HG02884 (cell line): ENCODE measurements at regions not wholly inside any gene's neighbourhood (a gene's known extent, or its start where the extent isn't known, plus 50 kb on each side); places are given as distances from the start of the nearest gene placed in this dataset.
"Not testable (repeated sequence)": the region's sequence is repeated elsewhere in the genome, so short reads cannot be mapped to it uniquely, and the experiment has no call there.

ENCODE experiments used
- ATAC-seq: cut with Tn5 transposase; IDR thresholded peaks from one replicate; pipeline ENCODE4 v1.9.1; 2021; ENCODE audit warnings: mild to moderate bottlenecking, moderate library complexity; ENCODE audit not compliant: unreplicated experiment

DNA sequence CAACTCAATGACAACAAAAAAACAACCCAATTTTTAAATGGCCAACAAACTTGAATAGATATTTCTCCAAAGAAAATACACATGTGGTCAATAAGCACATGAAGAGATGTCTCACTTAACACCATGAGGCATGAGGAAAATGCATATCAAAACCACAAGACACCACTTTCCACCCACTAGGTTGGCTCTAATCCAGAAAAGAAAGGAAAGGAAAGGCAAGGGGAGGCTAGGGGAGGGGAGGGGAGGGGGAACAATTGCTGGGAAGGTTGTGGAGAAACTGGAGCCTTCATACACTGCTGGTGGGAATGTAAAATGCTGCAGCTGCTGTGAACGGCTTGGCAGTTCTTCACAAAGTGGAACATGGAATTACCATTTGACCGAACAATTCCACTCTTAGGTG, 854.3 kb downstream of the UQCRFS1 start:
- ATAC-seq, result no peak

DNA sequence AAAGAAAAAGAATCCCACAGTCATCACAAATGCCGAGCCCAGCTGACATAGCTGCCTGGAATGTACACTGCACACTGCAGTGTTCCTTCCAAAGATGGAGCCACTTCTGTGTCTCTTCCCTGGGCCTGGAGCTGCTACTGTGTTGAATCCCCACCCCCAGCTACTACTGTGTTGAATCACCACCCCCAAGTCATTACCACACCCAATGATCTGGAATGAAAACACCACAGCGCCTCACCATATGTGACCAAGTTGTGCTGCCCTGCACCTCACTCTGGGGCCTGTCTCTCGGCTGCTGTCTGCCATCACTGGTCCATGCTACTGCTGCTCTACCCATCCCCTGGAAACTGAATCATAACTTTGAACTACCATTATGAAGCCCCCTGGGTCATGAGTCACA, 861.2 kb downstream of the UQCRFS1 start:
- no peak for ATAC-seq

GRCh38 chr19:28351321-28351720, 861.6 kb downstream of the UQCRFS1 start:
- ATAC-seq, result not testable (repeated sequence)

DNA sequence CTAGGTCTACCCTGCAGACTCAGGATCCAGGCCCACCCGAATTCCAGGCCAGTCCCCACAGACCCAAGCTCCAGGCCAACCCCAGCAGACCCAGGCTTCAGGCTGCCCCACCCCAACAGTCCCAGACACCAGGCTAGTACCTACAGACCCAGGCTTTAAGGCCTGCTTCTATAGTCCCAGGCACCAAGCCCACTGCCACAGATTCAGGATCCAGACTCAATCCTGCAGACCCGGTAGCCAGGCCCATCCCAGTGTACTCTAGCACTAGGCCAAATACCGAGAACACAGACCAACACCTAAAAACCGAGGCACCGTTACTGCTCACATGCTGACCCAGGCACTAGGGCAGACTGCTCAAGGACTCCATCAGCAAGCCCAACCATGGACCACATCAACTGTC, 862.3 kb downstream of the UQCRFS1 start:
- no peak for ATAC-seq

- ATAC-seq, result no peak
These were observed 862.9 kb downstream of the UQCRFS1 start for GRCh38 chr19:28350037-28350436.

- ATAC-seq, result no peak
These were observed 863.3 kb downstream of the UQCRFS1 start for GRCh38 chr19:28349604-28350003.

GRCh38 chr19:28345811-28346210, 867.1 kb downstream of the UQCRFS1 start:
- no peak for ATAC-seq

DNA sequence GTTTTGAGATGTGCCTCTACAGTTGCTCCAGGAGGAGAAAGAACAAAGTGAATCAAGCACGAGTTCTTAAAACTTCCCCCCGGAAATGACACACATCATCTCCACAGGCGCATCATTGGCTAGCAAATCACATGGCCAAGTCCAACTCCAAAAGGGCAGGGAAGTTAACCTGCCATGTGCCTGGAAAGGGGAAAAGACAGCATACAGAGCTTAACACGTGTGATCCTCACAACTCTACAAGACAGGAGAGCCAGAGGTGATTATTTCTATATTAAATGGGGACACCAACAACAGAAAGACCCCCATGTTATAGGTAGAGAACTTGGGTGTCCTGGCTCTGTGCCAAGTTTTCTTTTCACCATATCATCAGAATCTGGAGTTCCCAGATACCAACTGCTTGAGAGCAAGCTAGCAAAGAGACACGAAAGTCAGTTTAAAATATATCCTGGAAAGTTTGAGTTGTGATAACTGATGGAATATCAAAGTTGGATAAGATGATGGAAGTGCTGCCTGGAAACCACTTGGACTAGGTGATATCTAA, 871.1 kb downstream of the UQCRFS1 start:
- ATAC-seq, result no peak

DNA sequence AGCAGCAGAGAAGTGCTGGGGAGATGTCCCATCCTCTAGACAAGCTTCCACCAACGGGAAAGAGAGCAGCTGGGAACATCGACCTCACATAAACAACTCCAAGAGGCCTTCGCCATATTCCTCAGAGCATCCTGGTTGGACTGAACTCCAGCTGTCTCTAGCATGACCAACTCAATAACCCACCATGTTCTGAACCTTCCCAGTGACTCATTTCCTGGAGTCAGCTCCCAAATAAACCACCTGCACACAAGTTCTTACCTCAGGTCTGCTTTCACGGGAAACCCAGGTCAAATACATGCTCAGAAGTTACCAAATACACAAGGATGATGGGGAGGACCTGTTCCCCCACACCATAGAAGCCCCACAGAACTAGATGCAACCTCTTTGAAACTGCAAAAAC, 878.5 kb downstream of the UQCRFS1 start:
- no peak for ATAC-seq

DNA sequence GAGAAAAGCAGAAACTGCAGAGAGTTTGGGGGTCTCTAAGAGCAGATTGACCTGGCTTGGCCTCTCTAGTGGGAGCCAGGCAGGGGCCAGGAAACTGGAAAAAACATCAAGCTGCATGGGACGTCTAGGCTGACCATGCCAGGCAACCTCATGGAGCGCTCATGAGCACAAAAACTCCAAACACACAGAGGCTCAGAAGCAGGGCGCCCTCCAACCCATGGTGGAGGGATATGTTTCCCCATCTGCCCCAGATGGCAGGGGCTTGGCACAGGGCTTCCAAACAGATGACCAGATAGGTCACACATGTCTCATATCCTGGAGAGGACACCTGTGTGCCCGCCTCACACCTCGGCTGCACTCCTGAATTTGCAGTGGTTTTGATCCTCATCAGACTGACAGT, 879.0 kb downstream of the UQCRFS1 start:
- ATAC-seq, result no peak

- ATAC-seq, result no peak
These were observed 880.1 kb downstream of the UQCRFS1 start for GRCh38 chr19:28332886-28333285.

- ATAC-seq, result no peak
These were observed 880.6 kb downstream of the UQCRFS1 start for GRCh38 chr19:28332351-28332750.

DNA sequence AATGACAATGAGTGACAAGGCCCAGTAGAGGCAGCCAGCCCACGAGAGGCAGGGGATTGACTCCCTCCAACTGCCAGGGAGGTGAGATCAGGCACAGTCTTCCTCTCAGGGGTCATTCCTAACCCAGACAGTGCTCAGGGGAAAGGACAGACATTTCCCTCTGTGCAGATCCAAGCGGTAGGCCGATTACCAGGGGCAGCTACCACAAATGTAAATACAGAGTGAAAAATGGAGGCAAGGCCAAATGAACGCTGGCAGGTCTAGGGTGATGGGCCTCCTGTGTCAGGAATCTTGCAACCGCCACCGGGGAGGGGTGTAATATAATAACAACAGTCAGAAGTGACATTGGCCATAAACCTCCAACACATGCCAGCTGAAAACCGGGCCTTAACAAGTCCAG, 881.4 kb downstream of the UQCRFS1 start:
- no peak for ATAC-seq

- no peak for ATAC-seq
These were observed 882.1 kb downstream of the UQCRFS1 start for GRCh38 chr19:28330831-28331230.

DNA sequence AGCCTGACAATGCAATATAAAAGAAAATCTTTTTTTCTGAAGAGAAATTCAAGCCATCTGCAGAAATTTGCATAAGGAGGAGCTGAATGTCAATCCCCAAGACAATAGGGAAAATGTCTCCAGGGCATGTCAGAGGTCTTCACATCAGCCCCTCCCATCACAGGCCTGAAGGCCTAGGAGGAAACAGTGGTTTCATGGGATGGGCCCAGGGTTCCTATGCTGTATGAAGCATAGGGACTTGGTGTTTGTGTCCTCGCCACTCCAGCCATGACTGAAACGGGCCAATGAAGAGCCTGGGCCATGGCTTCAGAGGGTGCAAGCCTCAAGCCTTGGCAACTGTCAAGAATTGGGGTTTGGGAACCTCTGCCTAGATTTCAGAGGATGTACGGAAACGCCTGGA, 883.5 kb downstream of the UQCRFS1 start:
- ATAC-seq, result no peak

DNA sequence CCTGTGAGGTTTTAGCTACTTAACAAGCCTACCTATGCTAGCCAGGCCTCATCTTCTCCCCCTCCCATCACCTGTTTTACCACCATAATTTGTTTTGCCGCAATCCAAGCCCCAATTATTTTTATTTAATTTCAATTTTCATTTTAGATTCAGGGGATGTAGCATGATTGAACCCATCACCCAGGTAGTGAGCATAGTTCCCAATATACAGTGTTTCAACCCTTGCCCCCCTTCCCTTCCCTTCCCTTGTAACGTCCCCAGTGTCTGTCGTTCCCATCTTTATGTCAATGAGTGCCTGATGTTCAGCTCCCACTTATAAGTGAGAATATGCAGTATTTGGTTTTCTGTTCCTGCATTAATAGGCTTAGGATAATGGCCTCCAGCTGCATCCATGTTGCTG, 885.0 kb downstream of the UQCRFS1 start:
- ATAC-seq, result no peak

- no peak for ATAC-seq
These were observed 886.2 kb downstream of the UQCRFS1 start for GRCh38 chr19:28326746-28327145.

DNA sequence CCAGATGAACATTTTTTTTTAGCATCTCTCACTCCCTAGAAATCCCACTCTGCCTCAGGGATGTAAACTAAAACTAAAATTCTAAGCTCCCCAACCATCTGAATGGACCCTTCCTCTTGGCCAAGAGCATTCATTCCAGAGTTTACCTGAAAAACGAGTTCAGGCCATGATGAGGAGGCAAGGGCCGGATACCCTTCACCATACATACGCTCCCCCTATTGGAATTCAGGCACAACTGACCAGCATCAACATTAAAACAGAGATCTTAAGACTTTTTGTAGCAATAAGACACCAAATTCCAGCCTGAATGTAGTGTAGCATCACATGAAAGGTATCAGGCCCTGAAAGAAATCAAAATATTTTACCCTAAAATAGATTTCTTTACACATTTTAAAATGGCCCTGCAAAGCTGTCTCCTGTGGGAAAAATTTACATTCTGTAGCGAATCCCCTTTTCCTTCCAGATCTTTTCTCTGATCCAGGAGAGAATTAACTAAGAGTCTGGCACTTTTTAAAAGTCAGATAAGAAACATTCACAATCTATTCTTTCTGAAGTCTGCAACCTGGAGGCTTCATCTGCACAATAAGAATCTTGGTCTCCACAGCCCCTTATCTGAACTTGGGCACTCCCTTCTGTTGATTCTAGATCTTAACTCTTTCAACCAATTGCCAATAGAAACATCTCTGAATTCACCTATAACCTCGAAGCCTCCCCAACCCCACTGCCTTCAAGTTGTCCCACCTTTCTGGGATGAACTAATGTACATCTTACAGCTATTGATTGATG, 888.5 kb downstream of the UQCRFS1 start:
- ATAC-seq, result no peak

DNA sequence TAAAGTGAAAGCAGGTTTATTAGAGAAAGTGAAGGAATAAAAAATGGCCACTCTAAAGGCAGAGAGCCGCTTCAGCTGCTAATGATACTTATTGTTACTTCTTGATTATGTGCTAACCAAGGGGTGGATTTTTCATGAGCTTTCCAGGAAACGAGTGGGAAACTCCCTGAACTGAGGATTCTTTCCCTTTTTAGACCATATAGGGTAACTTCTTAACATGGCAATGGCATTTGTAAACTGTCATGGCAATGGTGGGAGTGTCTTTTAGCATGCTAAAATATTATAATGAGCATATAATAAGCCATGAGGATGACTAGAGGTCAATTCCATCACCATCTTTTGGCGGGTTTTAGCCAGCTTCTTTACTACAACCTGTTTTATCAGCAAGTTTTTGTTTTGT, 890.0 kb downstream of the UQCRFS1 start:
- no peak for ATAC-seq

- no peak for ATAC-seq
These were observed 890.5 kb downstream of the UQCRFS1 start for GRCh38 chr19:28322491-28322890.

GRCh38 chr19:28319918-28320317, 893.0 kb downstream of the UQCRFS1 start:
- ATAC-seq, result no peak

DNA sequence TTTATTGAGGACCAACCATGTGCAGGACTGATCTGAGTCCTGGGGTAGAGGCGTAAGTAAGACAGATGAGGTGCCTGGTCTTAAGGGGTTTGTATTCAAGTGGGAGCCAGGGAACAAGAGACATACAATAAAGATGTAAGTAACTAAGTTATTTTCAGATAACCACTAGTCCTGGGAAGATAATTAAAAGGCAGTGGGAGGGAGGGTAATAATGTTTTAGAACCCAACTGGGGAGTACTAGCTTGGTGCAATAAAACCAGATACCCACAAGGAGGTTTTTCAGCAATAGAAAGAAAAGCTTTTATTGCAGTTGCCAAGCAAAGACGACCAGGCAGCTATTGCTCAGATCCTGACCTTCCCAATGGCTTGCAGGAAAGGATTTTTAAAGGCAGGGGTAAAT, 893.7 kb downstream of the UQCRFS1 start:
- no peak for ATAC-seq
